ENCODE measurements at regions not wholly inside any gene's neighbourhood (a gene's known extent, or its start where the extent isn't known, plus 50 kb on each side); places are given as distances from the start of the nearest gene placed in this dataset.
A peak's percentile ranks its signal among the peaks of the same experiment; 100 is the strongest.

DNA sequence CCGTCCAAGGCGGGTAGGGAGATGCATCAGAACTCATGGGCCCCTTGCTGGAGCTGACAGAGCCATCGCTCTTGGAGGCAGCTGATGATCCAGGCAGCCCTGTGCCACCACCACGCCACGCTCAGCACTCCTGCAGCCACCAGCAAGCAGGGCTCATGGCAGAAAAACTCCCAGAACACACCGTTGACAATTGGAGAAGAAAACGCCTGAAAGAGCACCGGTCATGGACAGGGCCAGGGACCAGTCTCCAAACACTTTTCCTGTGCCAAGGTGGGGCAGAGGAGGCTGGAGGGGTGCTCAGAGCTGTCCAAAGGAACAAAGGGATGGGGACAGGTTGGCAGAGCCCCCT, 132.2 kb downstream of the FOXL1 start:
- FAIRE-seq = no peak
- no peak for DNase-seq (ENCODE audit: insufficient read length, low spot score)

DNA sequence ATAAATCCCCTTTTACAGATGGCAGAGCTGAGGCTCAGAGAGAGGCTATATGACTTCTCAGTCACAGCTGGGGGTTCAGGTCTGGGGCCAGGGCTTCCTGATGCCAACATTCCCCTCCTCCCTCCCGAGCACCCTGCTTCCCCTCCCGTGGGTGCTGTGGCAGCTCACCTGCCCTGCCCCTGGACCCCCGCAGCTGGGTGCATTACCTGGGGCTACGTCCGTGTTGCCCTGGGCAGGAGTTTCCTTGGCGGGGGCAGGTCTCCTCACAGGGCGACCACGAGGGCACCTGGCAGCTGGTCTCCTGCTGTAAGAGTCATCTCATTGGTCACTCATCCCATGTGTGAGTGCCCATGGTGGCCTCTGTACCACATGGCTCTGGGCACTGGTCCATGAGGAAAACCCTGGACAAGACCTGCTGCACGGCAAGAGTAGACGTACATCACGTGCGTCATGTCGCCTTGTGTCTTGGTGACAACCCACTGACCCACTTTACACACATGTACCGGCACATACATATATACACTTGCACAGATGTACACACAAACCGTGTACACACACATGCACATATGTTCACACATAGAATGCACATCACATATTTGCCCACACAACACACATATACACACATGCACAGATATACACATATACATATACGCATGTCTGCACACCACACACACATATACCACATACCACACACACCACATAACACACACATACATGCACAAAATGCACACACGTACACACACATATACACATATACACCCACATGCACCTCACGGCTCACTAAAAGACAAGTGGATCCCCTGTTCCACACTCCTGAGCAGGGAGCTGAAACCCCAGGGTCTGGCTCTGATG, 134.0 kb downstream of the FOXL1 start:
- DNase-seq (ENCODE audit: insufficient read length, low spot score) (no peak), FAIRE-seq (peak; percentile 98)

DNA sequence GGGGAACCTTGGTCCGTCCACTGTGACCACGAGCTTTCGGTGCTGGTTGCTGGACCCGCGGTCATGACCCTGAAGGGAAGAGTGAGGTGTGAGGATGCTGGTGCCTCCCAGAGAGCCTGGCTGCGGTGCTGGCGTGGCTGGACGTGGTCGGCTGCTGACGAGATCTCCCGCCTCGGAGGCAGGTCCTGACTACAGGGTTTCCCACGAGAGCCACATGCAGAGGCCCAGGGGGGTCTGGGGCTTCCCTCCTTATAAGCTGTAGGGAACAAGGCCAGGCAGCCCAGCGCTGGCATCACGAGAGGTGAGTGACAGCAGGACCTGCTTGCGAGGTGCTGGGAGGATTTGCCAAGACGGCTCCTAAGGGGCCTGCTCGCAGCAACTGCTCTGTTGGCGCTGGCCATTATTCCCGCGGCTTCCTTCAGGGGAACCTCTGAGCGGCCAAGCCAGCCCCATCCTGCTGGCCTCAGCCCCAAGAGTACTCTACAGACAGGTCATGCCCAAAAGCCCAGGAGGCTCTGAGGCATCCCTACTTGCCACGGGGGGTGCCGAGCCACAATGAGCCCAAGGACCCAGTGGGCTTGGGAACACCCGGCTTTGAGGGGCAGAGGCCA, 134.8 kb downstream of the FOXL1 start:
- DNase-seq (ENCODE audit: insufficient read length, low spot score) = no peak
- no peak for FAIRE-seq

DNA sequence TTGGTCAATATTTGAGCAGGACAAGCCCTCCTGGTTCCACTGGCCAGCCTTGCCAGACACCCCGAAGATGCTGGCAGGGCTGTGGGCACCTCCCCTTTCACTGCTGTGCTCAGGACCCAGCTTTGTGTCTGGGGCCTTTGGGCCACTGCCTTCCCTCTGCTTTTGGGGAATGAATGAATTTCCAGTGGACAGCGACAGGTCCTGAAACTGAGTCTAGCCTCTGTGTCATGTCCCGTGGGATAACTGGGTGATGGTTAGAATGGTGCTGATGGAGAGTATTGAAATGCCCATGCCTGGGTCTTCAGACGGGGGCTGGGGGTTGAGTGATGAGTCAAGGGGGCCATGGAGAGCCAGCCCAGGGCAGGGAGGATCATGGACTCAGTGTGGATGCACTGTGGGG, 135.8 kb downstream of the FOXL1 start:
- peak; percentile 33 for FAIRE-seq
- DNase-seq (ENCODE audit: insufficient read length, low spot score) = peak; percentile 30

DNA sequence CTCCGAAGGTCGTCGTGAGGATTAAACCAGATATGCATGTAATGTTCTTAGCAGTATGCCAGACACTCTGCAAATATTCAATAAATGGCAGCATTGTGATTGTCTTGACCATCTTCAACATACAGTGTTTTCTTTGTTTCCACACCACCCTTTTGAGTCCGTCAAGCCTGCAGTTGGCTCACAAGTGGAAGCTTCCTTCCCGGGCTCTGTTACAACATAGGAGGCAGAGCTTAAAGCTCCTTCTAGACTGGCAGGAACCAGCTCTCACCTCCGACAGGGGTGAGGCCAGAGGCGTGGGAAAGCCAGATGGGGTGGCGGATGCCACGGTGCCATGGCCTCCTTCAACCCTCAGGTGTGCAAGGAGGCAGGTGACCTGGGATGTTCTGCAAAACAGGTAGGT, 138.3 kb downstream of the FOXL1 start:
- DNase-seq (ENCODE audit: insufficient read length, low spot score) = no peak
- FAIRE-seq = no peak

DNA sequence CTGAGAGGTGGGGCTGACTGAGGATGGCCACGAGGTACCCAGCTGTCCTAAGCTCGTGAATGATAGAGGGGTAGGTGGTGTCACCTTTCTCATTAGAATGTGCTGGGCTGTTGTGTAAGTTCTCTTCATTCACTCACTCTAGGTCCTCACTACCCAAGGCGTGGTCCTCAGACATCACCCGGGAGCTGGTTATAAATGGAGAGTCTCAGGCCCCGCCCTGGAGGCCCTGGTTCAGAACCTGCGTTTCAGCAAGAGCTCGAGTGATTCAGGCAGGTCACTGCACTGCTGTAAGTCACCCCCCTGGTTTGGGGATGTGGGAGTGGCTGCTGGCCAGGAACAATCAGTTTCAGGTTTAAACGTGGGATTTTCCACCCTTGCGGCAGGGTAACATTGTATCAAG, 139.8 kb downstream of the FOXL1 start:
- FAIRE-seq = peak; percentile 9
- DNase-seq (ENCODE audit: insufficient read length, low spot score) = no peak

DNA sequence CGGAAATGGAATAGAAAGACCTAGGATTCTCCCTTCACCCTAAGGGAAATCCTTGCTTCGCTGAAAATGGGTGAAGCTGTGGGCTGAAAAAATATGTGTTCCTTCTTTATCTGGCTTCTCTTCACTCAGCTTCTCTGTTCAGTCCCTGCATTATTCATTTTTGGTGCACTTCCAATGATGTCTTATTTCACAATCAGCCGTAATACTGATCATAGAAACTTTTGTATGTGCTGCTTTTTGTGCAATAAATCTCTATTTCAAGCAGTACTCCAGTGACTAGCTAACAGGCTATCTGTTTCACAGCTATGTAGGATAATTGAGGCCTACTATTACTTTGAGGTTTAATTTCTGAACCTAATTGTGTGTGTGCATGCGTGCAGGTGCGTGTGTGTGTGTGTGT, 144.6 kb downstream of the FOXL1 start:
- no peak for DNase-seq (ENCODE audit: insufficient read length, low spot score)
- FAIRE-seq = peak; percentile 31

DNA sequence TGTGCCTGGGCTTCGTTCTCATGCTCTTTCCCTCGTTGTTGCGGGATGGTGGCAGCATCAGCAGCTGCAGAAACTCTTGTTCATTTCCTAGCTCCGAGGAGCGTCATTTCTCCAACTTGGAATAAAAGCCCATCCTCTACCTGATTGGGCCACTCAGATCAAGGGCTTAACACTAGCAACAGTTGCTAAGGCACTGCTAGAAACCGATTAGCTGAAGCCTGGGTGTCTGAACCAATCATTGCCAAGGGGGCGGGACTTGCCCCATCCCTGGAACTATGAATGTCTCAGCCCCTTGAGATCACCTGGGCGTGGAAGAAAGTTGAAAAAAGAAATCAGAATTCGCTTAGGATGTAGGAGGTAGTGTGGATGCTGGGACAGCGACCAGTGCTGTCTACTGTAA, 145.3 kb downstream of the FOXL1 start:
- DNase-seq (ENCODE audit: insufficient read length, low spot score) = no peak
- peak; percentile 58 for FAIRE-seq

DNA sequence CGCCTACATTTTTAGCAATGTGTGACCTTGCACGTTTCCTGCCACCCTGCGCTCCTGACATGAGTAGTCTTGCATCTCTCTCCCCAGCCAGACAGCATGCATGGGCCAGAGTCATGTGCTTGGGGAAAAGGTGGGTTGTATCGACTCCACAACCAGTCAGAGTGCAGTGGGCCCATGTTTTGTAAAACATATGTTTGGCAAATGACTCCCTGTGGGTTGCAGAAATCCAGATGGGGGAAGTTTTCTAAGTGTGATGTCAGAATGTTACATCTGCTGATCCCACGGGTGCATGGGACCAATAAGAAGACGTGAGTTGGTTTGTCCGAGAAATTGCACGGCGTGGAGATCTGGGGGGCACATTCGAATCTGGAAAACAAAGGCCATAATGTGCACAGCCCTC, 147.1 kb downstream of the FOXL1 start:
- FAIRE-seq (peak; percentile 4), DNase-seq (ENCODE audit: insufficient read length, low spot score) (no peak)

DNA sequence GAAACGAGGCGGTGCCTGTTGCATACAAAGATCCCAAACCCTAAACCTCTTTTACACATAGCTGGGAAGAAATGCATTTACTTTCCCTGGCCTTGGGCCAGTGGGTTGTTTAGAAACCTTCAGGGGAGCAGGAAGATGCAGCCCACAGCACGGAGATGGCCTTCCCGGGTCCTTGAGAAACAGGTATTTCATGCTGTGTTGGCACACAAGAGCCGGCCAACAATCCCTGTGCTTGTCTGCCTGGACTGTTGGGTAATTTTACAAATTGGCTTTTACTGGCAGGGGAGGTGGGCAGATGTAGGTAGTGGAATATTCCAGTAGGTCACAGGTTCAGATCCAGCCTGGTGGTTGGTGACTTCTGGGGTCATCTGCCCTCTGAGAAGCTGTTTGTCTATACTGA, 148.0 kb downstream of the FOXL1 start:
- FAIRE-seq (no peak), DNase-seq (ENCODE audit: insufficient read length, low spot score) (no peak)

DNA sequence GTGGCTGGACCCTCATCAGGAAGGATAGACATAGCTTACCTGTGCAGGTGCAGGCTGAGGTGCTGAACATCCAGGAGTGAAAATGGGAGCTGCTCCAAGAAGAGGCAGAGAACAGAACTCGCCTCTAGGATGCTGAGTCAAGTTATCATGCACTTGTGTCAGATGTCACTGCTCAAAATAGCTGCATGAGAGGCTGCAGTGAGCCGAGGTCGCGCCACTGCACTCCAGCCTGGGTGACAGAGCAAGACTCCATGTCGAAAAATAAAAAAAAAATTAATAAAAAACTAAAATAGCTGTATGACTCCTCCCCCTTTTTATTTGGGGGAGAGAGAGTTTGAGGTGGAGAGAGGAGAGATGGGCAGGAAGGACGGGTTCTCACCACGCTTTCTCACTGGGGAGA, 148.8 kb downstream of the FOXL1 start:
- FAIRE-seq (no peak), DNase-seq (ENCODE audit: insufficient read length, low spot score) (no peak)

DNA sequence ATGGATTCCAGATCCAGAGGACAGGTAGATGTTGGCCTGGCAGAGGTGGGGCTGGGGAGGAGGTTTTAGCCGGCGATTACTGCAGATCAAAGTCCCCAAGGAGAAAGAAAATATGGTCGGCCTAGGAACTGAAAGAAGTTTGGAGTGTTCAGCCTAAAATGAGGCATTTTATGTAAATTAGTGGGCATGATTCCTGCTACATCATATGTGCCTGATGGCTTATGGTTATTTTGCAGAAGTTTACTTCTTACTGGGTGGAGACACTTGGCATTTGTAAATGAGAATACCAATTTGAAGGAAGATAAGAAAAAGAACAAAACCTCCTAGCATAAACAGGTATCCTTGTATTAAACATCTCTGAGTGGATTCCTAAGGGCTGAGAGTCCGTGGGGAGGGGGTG, 149.3 kb downstream of the FOXL1 start:
- FAIRE-seq (no peak), DNase-seq (ENCODE audit: insufficient read length, low spot score) (no peak)

DNA sequence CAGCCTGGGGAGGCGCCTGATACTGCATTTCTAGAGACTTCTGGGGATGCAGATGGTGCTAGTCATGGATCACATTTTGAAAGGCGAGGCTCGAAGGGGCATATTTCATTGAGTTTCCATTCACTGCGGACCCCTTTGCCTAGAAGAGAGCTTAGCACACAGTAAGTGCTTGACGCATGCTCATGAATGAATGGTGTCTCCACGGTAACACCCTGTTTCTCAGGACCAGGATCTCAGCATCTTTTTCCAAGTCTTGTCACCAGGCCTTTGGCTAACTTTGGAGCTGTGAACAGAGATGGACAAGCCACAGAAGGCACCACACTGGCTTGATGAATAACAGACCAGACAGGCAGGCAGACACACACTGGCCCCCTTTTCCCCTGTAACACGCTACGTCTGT, 151.3 kb downstream of the FOXL1 start:
- FAIRE-seq = no peak

DNA sequence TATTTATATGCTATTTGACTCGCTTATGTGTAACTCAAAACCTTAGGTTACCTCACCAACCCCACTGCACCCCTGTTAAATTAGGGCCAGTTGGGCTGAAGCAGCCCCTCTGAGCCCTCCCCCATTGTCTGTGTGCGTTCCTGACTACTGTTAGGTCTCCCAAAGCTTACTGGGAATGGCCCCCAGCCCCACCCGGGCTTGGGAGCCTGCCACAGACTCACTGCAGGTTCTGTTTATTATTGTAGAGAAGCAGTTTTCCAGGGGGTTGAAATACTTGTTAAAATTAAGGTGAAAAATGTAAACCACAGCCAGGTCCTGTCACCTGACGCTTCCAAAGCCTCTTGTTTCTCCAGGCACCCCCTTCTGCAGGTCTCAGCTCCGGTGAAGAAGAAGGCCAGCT, 151.7 kb downstream of the FOXL1 start:
- FAIRE-seq (no peak), DNase-seq (ENCODE audit: insufficient read length, low spot score) (no peak)

More for the DNA sequence above, 151.3 kb downstream of the FOXL1 start:
- DNase-seq (ENCODE audit: insufficient read length, low spot score) = no peak

DNA sequence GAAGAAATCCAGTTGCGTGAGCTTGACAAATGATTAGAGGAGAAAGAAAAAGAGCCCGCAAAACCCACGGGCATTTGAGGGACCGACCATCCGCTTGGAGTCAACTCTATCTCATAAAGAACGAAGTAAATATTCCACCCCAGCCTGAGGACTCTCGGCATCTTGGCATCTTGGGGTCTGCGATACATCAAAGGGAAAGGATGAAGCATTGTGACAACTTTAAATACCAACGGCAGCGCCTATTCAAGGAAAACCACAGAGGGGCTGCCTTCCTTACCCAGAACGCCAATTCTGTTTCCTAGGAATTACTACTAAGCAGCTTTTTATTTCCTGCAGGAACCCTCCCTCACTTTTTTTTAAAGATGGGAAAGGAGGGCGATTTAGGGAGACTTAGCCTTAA, 152.2 kb downstream of the FOXL1 start:
- FAIRE-seq (no peak), DNase-seq (ENCODE audit: insufficient read length, low spot score) (no peak)

DNA sequence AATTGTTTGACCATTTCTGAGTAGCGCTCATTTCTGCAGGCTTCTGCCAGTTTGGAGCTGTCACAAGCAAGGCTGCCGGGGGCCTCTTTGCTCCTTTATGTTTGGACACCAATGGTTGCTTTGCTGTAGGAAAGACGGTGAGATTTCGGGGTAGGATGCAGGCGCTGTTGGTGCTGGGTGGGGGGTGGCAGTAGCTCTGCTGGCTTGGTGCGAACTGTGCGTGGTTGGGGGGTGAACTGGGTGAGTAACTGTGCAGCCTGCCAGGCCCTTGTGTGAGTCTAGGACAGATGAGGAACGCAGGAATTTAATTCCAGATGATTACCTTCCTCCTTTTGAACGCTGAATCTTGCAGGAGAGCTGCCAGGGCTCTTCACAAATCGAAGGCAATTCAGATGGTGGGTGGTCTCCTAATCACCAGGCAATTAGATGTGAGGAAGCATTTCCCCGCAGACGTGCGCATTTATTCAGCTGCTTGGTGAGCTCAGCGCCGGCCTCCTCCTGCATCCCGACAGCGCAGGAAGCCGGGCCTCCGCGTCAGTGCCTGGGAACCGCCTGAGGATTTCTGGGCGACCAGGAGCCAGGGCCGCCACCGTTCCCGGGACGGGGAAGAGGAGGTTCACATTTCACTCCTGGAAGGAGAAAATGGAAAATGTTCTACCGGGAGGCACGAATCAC, 154.4 kb downstream of the FOXL1 start:
- FAIRE-seq = no peak
- DNase-seq (ENCODE audit: insufficient read length, low spot score) = no peak

DNA sequence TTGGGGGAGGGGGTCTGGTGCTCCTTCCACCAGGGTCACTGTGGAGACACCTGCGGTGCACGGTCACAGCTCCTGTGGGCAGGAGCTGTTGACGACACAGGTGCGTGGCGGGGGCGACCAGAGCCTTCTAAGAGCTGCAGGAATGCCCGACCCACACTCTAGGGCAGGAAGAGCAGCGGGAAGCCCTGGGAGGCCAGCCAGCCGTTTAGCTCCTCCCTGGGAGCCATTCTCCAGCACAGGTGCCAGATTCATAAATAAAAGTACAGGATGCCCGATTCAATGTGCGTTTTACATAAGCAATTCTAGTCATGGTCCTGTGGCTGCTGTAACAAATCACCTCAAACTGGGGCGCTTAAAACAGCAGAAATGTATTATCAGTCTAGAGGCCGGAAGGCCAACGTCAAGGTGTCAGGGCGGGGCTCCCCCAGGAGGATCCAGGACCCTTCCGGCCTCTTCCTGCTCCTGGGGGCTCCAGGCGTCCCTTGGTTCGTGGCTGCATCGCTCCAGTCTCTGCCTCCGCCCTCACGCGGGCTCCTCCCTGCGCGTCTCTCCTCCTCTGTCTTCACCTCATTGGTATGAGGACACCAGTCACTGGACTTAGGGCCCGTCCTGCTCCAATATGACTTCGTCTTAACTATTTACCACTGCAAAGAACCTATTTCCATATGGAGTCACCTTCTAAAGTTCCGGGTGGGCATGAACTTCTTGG, 155.4 kb downstream of the FOXL1 start:
- FAIRE-seq = no peak
- no peak for DNase-seq (ENCODE audit: insufficient read length, low spot score)

DNA sequence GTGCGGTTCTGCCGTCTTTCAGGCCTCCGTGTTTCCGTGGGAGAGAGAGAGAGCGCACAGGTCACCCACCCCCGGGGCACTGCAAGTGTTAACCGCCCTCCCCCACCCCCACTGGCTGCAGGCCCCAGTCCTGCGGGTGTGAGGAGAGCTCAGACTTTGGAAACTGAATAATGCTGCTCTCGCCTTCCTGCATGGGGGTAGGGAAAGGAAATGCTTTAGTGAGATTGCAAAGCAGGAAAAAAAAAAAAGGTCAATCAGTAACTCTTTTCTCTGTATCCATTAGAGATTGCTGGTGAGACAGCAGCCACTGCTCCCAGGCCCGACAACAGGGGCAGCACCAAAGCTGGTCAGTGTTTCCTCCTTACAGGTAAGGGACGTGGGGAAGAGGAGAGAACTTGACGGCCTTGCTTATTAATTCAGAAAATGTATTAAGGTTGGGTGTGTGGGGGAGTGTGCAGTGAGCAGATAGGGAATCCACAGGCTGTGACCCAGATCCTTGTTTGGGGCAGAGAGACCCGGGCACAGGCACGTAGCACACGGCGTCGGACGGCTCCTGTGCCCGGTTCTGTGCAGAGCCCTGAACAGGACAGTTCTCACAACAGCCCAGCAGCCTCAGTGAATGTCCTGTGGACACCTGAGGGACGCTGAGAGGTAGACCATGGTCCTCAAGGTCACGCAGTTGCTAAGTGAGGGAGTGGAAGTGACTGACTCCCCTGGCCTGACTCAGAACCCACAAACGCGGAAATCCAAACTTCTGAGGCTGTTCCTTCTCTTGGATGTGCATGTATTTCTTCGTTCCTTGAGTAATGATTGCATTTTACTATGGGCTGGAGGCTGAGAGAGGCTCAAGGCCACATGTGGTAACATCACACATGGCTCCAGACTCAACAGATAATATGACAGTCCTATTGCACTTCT, 156.5 kb downstream of the FOXL1 start:
- FAIRE-seq = no peak

DNA sequence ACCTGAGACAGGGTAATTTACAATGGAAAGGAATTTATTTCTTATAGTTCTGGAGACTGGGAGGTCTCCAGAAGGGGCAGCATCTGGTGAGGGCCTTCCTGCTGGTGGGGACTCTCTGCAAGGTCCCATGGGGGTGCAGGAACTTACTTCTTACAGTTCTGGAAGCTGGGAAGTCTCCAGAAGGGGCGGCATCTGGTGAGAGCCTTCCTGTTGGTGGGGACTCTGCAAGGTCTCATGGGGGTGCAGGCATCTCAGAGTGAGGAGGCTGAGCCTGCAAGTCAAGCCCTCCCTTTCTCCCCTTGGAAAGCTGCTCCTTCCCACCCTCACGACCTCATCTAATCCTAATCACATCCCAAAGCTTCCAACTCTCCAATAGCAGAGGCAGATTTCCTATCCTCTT, 157.4 kb downstream of the FOXL1 start:
- DNase-seq (ENCODE audit: insufficient read length, low spot score) (no peak), FAIRE-seq (no peak)

More for the DNA sequence above, 156.5 kb downstream of the FOXL1 start:
- no peak for DNase-seq (ENCODE audit: insufficient read length, low spot score)

DNA sequence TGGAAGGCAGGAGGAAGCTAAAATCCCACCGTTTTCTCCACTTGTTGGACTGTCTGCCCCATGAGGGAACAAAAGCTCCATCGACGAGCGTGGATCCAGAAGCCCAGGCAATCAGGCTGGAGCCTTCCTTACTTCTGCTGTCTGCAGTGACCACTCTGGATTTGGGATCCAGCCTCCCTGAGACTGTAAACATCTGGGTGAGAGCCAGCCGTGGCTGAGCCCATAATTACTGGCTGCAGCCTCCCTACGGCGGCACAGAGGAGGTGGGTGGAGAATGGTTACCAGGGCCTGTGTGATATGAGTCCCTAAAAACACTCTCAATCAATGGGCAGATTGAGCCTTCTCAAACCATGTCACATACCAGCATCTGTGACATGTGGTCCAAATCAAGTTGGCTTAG, 158.2 kb downstream of the FOXL1 start:
- FAIRE-seq (peak; percentile 54), DNase-seq (ENCODE audit: insufficient read length, low spot score) (no peak)

Data from HTR-8/SVneo (cell line).